ENCODE measurements at regions not wholly inside any gene's neighbourhood (a gene's known extent, or its start where the extent isn't known, plus 50 kb on each side); places are given as distances from the start of the nearest gene placed in this dataset.

DNA sequence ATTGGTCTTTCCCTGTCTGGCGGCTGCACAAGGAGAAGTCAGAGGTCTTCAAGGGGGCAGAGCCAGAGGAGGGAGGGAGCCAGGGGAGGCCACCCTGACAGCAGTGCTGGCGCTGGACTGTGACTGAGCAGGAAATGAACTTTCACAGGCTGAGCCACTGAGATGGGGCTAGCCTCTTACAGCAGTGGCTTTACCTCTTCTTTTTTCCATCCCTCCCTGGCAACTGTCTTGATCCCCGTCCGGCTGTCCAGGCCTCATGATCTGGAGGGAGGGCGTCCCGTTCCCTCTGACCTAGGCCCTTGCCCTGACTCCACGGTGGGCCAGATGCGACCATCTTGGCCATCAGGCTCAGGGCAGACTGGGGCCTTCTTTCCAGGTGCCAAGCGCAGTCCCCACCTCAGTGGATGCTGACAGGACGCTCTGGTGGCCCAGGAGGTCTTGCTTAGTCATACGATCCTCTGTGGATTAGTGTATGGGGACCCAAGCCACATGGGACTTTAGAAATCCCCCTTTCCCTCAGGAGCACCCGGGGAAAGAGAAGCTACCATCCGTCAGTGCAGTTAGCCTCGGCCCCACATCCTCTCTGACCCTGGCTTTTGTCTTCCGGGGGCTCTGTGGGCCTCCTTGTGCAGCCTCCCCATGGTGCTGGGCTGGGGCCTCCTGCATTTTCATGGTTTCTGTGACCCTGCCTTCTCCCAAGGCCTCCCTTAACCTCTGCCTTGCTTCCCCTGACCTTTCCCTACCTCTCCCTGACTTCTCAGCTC is 57.4 kb upstream of the CCDC167 start:
- DNase-seq (ENCODE audit: low read depth): no peak
- H3K4me3 ChIP-seq (ENCODE audit: low read depth, low read length): no peak overlapping the region
- no peak for TF ChIP-seq CTCF (IDR thresholded peaks at IDR 0.05; ENCODE audit: insufficient read depth, low read length)

GRCh38 chr6:37555040-37555781 is 55.5 kb upstream of the CCDC167 start:
- TF ChIP-seq CTCF (IDR thresholded peaks at IDR 0.05; ENCODE audit: insufficient read depth, low read length): no peak
- DNase-seq (ENCODE audit: low read depth): no peak
- H3K4me3 ChIP-seq (ENCODE audit: low read depth, low read length): no peak overlapping the region

DNA sequence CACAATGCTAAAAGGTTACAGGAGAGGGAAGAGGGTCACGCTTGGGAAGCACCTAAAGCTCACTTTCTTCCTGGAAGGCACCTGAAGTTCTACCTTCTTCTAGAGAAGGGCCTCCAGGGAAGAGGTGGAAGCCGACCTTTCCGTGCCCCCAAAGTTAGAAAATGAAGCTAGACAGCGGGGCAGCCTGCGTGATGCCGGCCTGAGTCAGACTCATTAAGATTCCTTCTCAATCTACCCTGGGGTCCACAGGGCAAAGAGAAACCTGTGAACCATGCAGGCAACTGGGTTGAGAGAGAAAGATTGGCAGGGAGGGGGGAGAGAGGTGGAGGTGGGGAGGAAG is 54.8 kb upstream of the CCDC167 start:
- no peak overlapping the region for H3K4me3 ChIP-seq (ENCODE audit: low read depth, low read length)
- DNase-seq (ENCODE audit: low read depth): no peak
- no peak for TF ChIP-seq CTCF (IDR thresholded peaks at IDR 0.05; ENCODE audit: insufficient read depth, low read length)

GRCh38 chr6:37552267-37552666 is 52.6 kb upstream of the CCDC167 start:
- no peak for TF ChIP-seq CTCF (IDR thresholded peaks at IDR 0.05; ENCODE audit: insufficient read depth, low read length)
- DNase-seq (ENCODE audit: low read depth): no peak
- H3K4me3 ChIP-seq (ENCODE audit: low read depth, low read length): no peak overlapping the region

- no peak overlapping the region for H3K4me3 ChIP-seq (ENCODE audit: low read depth, low read length)
- DNase-seq (ENCODE audit: low read depth): no peak
- no peak for TF ChIP-seq CTCF (IDR thresholded peaks at IDR 0.05; ENCODE audit: insufficient read depth, low read length)
Measured at GRCh38 chr6:37551867-37552266, 52.2 kb upstream of the CCDC167 start.

GRCh38 chr6:37551446-37551845 is 51.8 kb upstream of the CCDC167 start:
- TF ChIP-seq CTCF (IDR thresholded peaks at IDR 0.05; ENCODE audit: insufficient read depth, low read length): no peak
- H3K4me3 ChIP-seq (ENCODE audit: low read depth, low read length): no peak overlapping the region
- DNase-seq (ENCODE audit: low read depth): no peak

All from fibroblast of the aortic adventitia (primary cell).